Heart left ventricle (tissue), 13 donors: ENCODE measurements at regions not wholly inside any gene's neighbourhood (a gene's known extent, or its start where the extent isn't known, plus 50 kb on each side); places are given as distances from the start of the nearest gene placed in this dataset.

Experiments used
- CTCF ChIP-seq, 12 donors: fragments of 200-600 bp; sonication (generic) in 4 of 12; IDR thresholded peaks; one replicate each; pipeline versions ENCODE4 v1.5.0 to v1.8.0; 2018 to 2022; ENCODE audit warnings: antibody characterized with exemption in 12 of 12, mild to moderate bottlenecking in 5 of 12
- POLR2A ChIP-seq, 2 donors: fragments of 450-650 bp; IDR thresholded peaks; one replicate each; pipeline ENCODE4 v1.6.1; 2017; ENCODE audit warnings: antibody characterized with exemption in 2 of 2, mild to moderate bottlenecking in 2 of 2, moderate library complexity in 2 of 2
- donor health status: ischemic (EF 13 %, LVEDD 7.1; RV severe dilation, severe dysfunction).
- donor health status: DM: no; HTN: yes; CAD: no.
- donor health status: DM: no; HTN: no; CAD: no.
- donor health status: ischemic (EF 25% LVEDD 6.9; RV normal size, moderate dysfunction).
- donor health status: ischemic (EF 25% LVEDD 5.7; RV mildly dilated, moderate dysfunction).
- donor health status: ischemic (EF 35%, LVEDD 5.7; RV mildly dilated, moderate dysfunction).
- donor health status: nonischemic (EF 11% LVEDD 7.7; RV severe dilation, severe dysfunction).
- donor health status: DM: yes; HTN: yes; CAD: no.
- donor health status: PGD.
- donor health status: ischemic (EF 29% LVEDD 5.4; RV normal size, mild dysfunction).
- donor health status: nonischemic (EF 23%, LVEDD 6.1; RV moderate dilation, normal function).

GRCh38 chr15:25946241-25946805 is 83.2 kb upstream of the ATP10A start:
- no peak for TF ChIP-seq CTCF (IDR thresholded peaks at IDR 0.05)
- no peak for TF ChIP-seq POLR2A (IDR thresholded peaks at IDR 0.05)
